ENCODE measurements at regions not wholly inside any gene's neighbourhood (a gene's known extent, or its start where the extent isn't known, plus 50 kb on each side); places are given as distances from the start of the nearest gene placed in this dataset.
"Not testable (repeated sequence)": the region's sequence is repeated elsewhere in the genome, so short reads cannot be mapped to it uniquely, and the experiment has no call there.

DNA sequence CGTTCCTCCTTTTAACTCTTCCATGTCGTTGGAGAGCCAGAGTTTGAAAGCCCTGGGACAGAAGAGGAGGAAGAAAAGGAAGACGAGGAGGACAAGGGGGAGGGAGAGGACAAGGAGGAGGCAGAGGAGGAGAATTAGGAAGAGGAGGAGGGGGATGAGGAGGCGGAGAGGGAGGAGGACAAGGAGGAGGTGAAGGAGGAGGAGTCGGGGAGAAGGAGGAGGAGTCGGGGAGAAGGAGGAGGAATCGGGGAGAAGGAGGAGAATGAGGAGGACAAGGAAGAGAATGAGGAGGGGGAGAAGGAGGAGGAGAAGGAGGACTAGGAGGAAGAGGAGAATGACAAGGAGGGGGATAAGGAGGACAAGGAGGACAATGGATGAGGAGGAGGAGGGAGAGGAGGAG lies 325.7 kb downstream of the CACNA1B start:
- TF ChIP-seq, protein P1, sequence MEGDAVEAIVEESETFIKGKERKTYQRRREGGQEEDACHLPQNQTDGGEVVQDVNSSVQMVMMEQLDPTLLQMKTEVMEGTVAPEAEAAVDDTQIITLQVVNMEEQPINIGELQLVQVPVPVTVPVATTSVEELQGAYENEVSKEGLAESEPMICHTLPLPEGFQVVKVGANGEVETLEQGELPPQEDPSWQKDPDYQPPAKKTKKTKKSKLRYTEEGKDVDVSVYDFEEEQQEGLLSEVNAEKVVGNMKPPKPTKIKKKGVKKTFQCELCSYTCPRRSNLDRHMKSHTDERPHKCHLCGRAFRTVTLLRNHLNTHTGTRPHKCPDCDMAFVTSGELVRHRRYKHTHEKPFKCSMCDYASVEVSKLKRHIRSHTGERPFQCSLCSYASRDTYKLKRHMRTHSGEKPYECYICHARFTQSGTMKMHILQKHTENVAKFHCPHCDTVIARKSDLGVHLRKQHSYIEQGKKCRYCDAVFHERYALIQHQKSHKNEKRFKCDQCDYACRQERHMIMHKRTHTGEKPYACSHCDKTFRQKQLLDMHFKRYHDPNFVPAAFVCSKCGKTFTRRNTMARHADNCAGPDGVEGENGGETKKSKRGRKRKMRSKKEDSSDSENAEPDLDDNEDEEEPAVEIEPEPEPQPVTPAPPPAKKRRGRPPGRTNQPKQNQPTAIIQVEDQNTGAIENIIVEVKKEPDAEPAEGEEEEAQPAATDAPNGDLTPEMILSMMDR (IDR thresholded peaks at IDR 0.05; ENCODE audit: low read depth, low read length, poor library complexity, severe bottlenecking): not testable (repeated sequence)
- not testable (repeated sequence) for TF ChIP-seq EZH2phosphoT487 (IDR thresholded peaks at IDR 0.05; ENCODE audit: borderline replicate concordance, low read length)
